ENCODE measurements at regions not wholly inside any gene's neighbourhood (a gene's known extent, or its start where the extent isn't known, plus 50 kb on each side); places are given as distances from the start of the nearest gene placed in this dataset.
"Not testable (repeated sequence)": the region's sequence is repeated elsewhere in the genome, so short reads cannot be mapped to it uniquely, and the experiment has no call there.

GRCh38 chr5:157962686-157963085 is 103.7 kb upstream of the CLINT1 start:
- not testable (repeated sequence) for TF ChIP-seq CTCF (conservative IDR thresholded peaks at IDR 0.05); EZH2 (IDR thresholded peaks at IDR 0.05; ENCODE audit: low read depth)
